Liver (tissue), 8 donors: ENCODE measurements at regions not wholly inside any gene's neighbourhood (a gene's known extent, or its start where the extent isn't known, plus 50 kb on each side); places are given as distances from the start of the nearest gene placed in this dataset.

Experiments
- DNase-seq: peaks from one replicate; pipeline ENCODE4 v3.0.0-alpha.2; 2017; ENCODE audit warnings: low spot score
- H3K27ac ChIP-seq, 2 donors: one replicate each; pipeline ENCODE4 v1.7.0; 2013; ENCODE audit warnings: inconsistent platforms in 2 of 2, low read length in 2 of 2, control low read depth in 1 of 2, low read depth in 1 of 2, mild to moderate bottlenecking in 1 of 2
- H3K27me3 ChIP-seq, 4 donors: one replicate each; pipeline versions ENCODE4 v1.6.1 to v1.7.0; 2013; ENCODE audit warnings: low read length in 3 of 4, inconsistent platforms in 1 of 4, mild to moderate bottlenecking in 1 of 4, moderate library complexity in 1 of 4; ENCODE audit not compliant: control insufficient read depth in 4 of 4, insufficient read depth in 4 of 4
- H3K36me3 ChIP-seq, 4 donors: one replicate each; pipeline versions ENCODE4 v1.6.1 to v1.7.0; 2013; ENCODE audit warnings: low read length in 3 of 4, mild to moderate bottlenecking in 3 of 4, low read depth in 1 of 4, moderate library complexity in 1 of 4; ENCODE audit not compliant: control insufficient read depth in 4 of 4, insufficient read depth in 3 of 4
- H3K4me1 ChIP-seq, 4 donors: one replicate each; pipeline versions ENCODE4 v1.6.1 to v1.7.0; 2013; ENCODE audit warnings: low read length in 3 of 4, mild to moderate bottlenecking in 3 of 4, moderate library complexity in 1 of 4; ENCODE audit not compliant: control insufficient read depth in 4 of 4, insufficient read depth in 4 of 4
- H3K4me3 ChIP-seq, 3 donors: one replicate each; pipeline versions ENCODE4 v1.6.1 to v1.7.0; 2013; ENCODE audit warnings: low read length in 3 of 3, control low read depth in 1 of 3, low read depth in 1 of 3, mild to moderate bottlenecking in 1 of 3
- H3K9ac ChIP-seq, 2 donors: one replicate each; pipeline ENCODE4 v1.7.0; 2013; ENCODE audit warnings: low read length in 2 of 2, mild to moderate bottlenecking in 2 of 2, moderate library complexity in 2 of 2, control low read depth in 1 of 2, low read depth in 1 of 2
- H3K9me3 ChIP-seq, 4 donors: one replicate each; pipeline versions ENCODE4 v1.6.1 to v1.7.0; 2013; ENCODE audit warnings: low read length in 3 of 4; ENCODE audit not compliant: control insufficient read depth in 4 of 4
- ATF3 ChIP-seq: IDR thresholded peaks from 2 replicates; pipeline ENCODE4 v1.6.1; 2016; ENCODE audit warnings: antibody characterized with exemption
- CTCF ChIP-seq: fragments of 150-350 bp; IDR thresholded peaks from 2 replicates; pipeline ENCODE4 v1.5.1; 2017; ENCODE audit warnings: improper control_type of control experiment, low read depth, low read length; ENCODE audit not compliant: missing input control
- EGR1 ChIP-seq, 2 donors: IDR thresholded peaks; 2 replicates each; pipeline ENCODE4 v1.6.1; 2016 to 2018; ENCODE audit warnings: antibody characterized with exemption in 2 of 2, low read depth in 2 of 2
- FOXA1 ChIP-seq: IDR thresholded peaks from 2 replicates; pipeline ENCODE4 v1.6.1; 2016; ENCODE audit warnings: antibody characterized with exemption
- FOXA2 ChIP-seq: IDR thresholded peaks from 2 replicates; pipeline ENCODE4 v1.6.1; 2016; ENCODE audit warnings: antibody characterized with exemption
- GABPA ChIP-seq, 2 donors: IDR thresholded peaks in 1 of 2; conservative IDR thresholded peaks in 1 of 2; 2 replicates each; pipeline ENCODE4 v1.6.1; 2016; ENCODE audit warnings: antibody characterized with exemption in 2 of 2, mild to moderate bottlenecking in 1 of 2, moderate library complexity in 1 of 2
- HNF4A ChIP-seq, 2 donors: conservative IDR thresholded peaks; 2 replicates each; pipeline ENCODE4 v1.6.1; 2016; ENCODE audit warnings: antibody characterized with exemption in 2 of 2, mild to moderate bottlenecking in 2 of 2
- HNF4G ChIP-seq: IDR thresholded peaks from 2 replicates; pipeline ENCODE4 v1.6.1; 2016; ENCODE audit warnings: antibody characterized with exemption
- JUND ChIP-seq, 2 donors: IDR thresholded peaks; 2 replicates each; pipeline ENCODE4 v1.6.1; 2016; ENCODE audit warnings: antibody characterized with exemption in 2 of 2
- MAX ChIP-seq: IDR thresholded peaks from 2 replicates; pipeline ENCODE4 v1.6.1; 2016; ENCODE audit warnings: antibody characterized with exemption
- NR2F2 ChIP-seq: IDR thresholded peaks from 2 replicates; pipeline ENCODE4 v1.6.1; 2016; ENCODE audit warnings: antibody characterized with exemption
- RAD21 ChIP-seq, 2 donors: IDR thresholded peaks; 2 replicates each; pipeline ENCODE4 v1.6.1; 2016; ENCODE audit warnings: antibody characterized with exemption in 2 of 2, mild to moderate bottlenecking in 2 of 2
- REST ChIP-seq: IDR thresholded peaks from 2 replicates; pipeline ENCODE4 v1.6.1; 2016; ENCODE audit warnings: antibody characterized with exemption, mild to moderate bottlenecking
- RXRA ChIP-seq, 2 donors: IDR thresholded peaks; 2 replicates each; pipeline ENCODE4 v1.6.1; 2017 to 2018; ENCODE audit warnings: antibody characterized with exemption in 2 of 2, mild to moderate bottlenecking in 1 of 2
- SP1 ChIP-seq: IDR thresholded peaks from 2 replicates; pipeline ENCODE4 v1.6.1; 2018; ENCODE audit warnings: antibody characterized with exemption, mild to moderate bottlenecking
- TAF1 ChIP-seq: conservative IDR thresholded peaks from 2 replicates; pipeline ENCODE4 v1.6.1; 2016; ENCODE audit warnings: antibody characterized with exemption, mild to moderate bottlenecking
- YY1 ChIP-seq: IDR thresholded peaks from 2 replicates; pipeline ENCODE4 v1.6.1; 2016; ENCODE audit warnings: antibody characterized with exemption, mild to moderate bottlenecking
- ZBTB33 ChIP-seq: IDR thresholded peaks from 2 replicates; pipeline ENCODE4 v1.6.1; 2016; ENCODE audit warnings: antibody characterized with exemption
- WGBS: extraction: QIAGEN DNeasy Blood & Tissue Kit; methylation state at CpG from one replicate; pipeline ENCODE4 v1.1.7; 2013; 5-methylcytosine and 5-hydroxymethylcytosine counted together
- donor health status: healthy.
- donor health status: healthy.
- donor health status: healthy.
- donor health status: healthy.
- donor health status: healthy.

GRCh38 chr5:2542821-2543220 lies 208.7 kb downstream of the IRX2 start:
- no peaks in the 10 kb centered on the region for H3K36me3 ChIP-seq
- H3K4me1 ChIP-seq = no peaks in the 10 kb centered on the region
- 74% methylated on average over 8 of the region's 8 CpGs for WGBS
- H3K27me3 ChIP-seq = peaks cover 0 to 4% (median 1%) of the 10 kb centered on the region in 4 donors
- H3K9ac ChIP-seq = no peak overlapping the region
- no peak overlapping the region for H3K4me3 ChIP-seq
- H3K9me3 ChIP-seq = peaks cover 0 to 3% (median 0%) of the 10 kb centered on the region in 4 donors
- no peak for DNase-seq
- no peak for TF ChIP-seq RXRA (IDR thresholded peaks at IDR 0.05)
- TF ChIP-seq YY1 = no peak
- no peak for TF ChIP-seq HNF4A (conservative IDR thresholded peaks at IDR 0.05)
- TF ChIP-seq ATF3 = no peak
- TF ChIP-seq MAX = no peak
- no peak for TF ChIP-seq NR2F2
- TF ChIP-seq ZBTB33 = no peak
- no peak for TF ChIP-seq EGR1 (IDR thresholded peaks at IDR 0.05; ENCODE audit: low read depth in 2 of 2)
- no peak for TF ChIP-seq TAF1
- no peak for TF ChIP-seq SP1
- no peak for TF ChIP-seq RAD21 (IDR thresholded peaks at IDR 0.05)
- TF ChIP-seq GABPA (IDR thresholded peaks at IDR 0.05 in 1 of 2, conservative IDR thresholded peaks at IDR 0.05 in 1 of 2) = no peak
- TF ChIP-seq JUND (IDR thresholded peaks at IDR 0.05) = no peak
- TF ChIP-seq CTCF = no peak
- TF ChIP-seq FOXA2 = no peak
- TF ChIP-seq HNF4G = no peak
- no peak for TF ChIP-seq REST
- no peak for TF ChIP-seq FOXA1
- no peak overlapping the region for H3K27ac ChIP-seq
